Heart left ventricle (tissue), 13 donors: ENCODE measurements at regions not wholly inside any gene's neighbourhood (a gene's known extent, or its start where the extent isn't known, plus 50 kb on each side); places are given as distances from the start of the nearest gene placed in this dataset.

Experiments used
- POLR2A ChIP-seq, 2 donors: fragments of 450-650 bp; IDR thresholded peaks; one replicate each; pipeline ENCODE4 v1.6.1; 2017; ENCODE audit warnings: antibody characterized with exemption in 2 of 2, mild to moderate bottlenecking in 2 of 2, moderate library complexity in 2 of 2
- TF ChIP-seq, protein P1 (sequence below), 12 donors: fragments of 200-600 bp; sonication (generic) in 4 of 12; IDR thresholded peaks; one replicate each; pipeline versions ENCODE4 v1.5.0 to v1.8.0; 2018 to 2022; ENCODE audit warnings: antibody characterized with exemption in 12 of 12, mild to moderate bottlenecking in 5 of 12
- donor health status: ischemic (EF 13 %, LVEDD 7.1; RV severe dilation, severe dysfunction).
- donor health status: DM: no; HTN: yes; CAD: no.
- donor health status: DM: no; HTN: no; CAD: no.
- donor health status: ischemic (EF 25% LVEDD 6.9; RV normal size, moderate dysfunction).
- donor health status: ischemic (EF 25% LVEDD 5.7; RV mildly dilated, moderate dysfunction).
- donor health status: ischemic (EF 35%, LVEDD 5.7; RV mildly dilated, moderate dysfunction).
- donor health status: nonischemic (EF 11% LVEDD 7.7; RV severe dilation, severe dysfunction).
- donor health status: DM: yes; HTN: yes; CAD: no.
- donor health status: PGD.
- donor health status: ischemic (EF 29% LVEDD 5.4; RV normal size, mild dysfunction).
- donor health status: nonischemic (EF 23%, LVEDD 6.1; RV moderate dilation, normal function).

DNA sequence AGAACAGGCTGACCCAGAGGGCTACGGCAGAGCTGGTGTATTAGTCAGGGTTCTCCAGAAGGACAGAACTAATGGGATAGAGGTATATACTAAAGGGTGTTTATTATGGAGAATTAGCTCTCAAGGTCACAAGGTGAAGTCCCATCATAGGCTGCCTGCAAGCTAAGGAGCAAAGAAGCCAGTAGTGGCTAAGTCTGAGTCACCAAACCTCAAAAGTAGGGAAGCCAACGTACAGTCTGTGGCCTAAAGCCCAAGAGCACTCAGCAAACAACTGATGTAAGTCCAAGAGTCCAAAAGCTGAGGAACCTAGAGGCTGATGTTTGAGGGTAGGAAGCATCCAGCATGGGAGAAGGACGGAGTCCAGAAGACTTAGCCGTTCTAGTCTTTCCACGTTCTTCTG is 179.2 kb downstream of the BACH1 start:
- TF ChIP-seq, protein P1, sequence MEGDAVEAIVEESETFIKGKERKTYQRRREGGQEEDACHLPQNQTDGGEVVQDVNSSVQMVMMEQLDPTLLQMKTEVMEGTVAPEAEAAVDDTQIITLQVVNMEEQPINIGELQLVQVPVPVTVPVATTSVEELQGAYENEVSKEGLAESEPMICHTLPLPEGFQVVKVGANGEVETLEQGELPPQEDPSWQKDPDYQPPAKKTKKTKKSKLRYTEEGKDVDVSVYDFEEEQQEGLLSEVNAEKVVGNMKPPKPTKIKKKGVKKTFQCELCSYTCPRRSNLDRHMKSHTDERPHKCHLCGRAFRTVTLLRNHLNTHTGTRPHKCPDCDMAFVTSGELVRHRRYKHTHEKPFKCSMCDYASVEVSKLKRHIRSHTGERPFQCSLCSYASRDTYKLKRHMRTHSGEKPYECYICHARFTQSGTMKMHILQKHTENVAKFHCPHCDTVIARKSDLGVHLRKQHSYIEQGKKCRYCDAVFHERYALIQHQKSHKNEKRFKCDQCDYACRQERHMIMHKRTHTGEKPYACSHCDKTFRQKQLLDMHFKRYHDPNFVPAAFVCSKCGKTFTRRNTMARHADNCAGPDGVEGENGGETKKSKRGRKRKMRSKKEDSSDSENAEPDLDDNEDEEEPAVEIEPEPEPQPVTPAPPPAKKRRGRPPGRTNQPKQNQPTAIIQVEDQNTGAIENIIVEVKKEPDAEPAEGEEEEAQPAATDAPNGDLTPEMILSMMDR (IDR thresholded peaks at IDR 0.05): no peak
- TF ChIP-seq POLR2A (IDR thresholded peaks at IDR 0.05): no peak
